Naive B cell (primary cell): ENCODE measurements at regions not wholly inside any gene's neighbourhood (a gene's known extent, or its start where the extent isn't known, plus 50 kb on each side); places are given as distances from the start of the nearest gene placed in this dataset.

Experiments
- ATAC-seq, 2 donors: fragments of 150-1000 bp; cut with Tn5 transposase; 2 replicates each; pipeline ENCODE4 v1.10.0; 2021; ENCODE audit warnings: low read depth in 2 of 2, mild to moderate bottlenecking in 2 of 2, moderate library complexity in 2 of 2
- DNase-seq: peaks from one replicate; pipeline ENCODE4 v3.0.0; 2022
- H3K27ac Mint-ChIP-seq, 6 donors: one replicate each; pipeline ENCODE4 v1.8.0; 2020 to 2022; ENCODE audit warnings: mild to moderate bottlenecking in 6 of 6, mixed read lengths in 6 of 6, moderate library complexity in 5 of 6, inconsistent platforms in 2 of 6
- H3K27me3 Mint-ChIP-seq, 3 donors: one replicate each; pipeline ENCODE4 v1.8.0; 2021 to 2022; ENCODE audit warnings: mixed read lengths in 3 of 3, mild to moderate bottlenecking in 1 of 3
- H3K36me3 Mint-ChIP-seq, 2 donors: one replicate each; pipeline ENCODE4 v1.8.0; 2020 to 2022; ENCODE audit warnings: mixed read lengths in 2 of 2, inconsistent platforms in 1 of 2, mild to moderate bottlenecking in 1 of 2
- H3K4me1 Mint-ChIP-seq, 3 donors: one replicate each; pipeline ENCODE4 v1.8.0; 2020 to 2022; ENCODE audit warnings: mixed read lengths in 3 of 3, inconsistent platforms in 1 of 3, mild to moderate bottlenecking in 1 of 3, moderate library complexity in 1 of 3
- H3K4me3 Mint-ChIP-seq, 8 donors: one replicate each; pipeline ENCODE4 v1.8.0; 2020 to 2022; ENCODE audit warnings: mild to moderate bottlenecking in 8 of 8, mixed read lengths in 8 of 8, moderate library complexity in 8 of 8, inconsistent platforms in 2 of 8
- H3K9me3 Mint-ChIP-seq, 7 donors: one replicate each; pipeline ENCODE4 v1.8.0; 2020 to 2022; ENCODE audit warnings: mixed read lengths in 7 of 7, mild to moderate bottlenecking in 5 of 7, inconsistent platforms in 2 of 7, moderate library complexity in 1 of 7

DNA sequence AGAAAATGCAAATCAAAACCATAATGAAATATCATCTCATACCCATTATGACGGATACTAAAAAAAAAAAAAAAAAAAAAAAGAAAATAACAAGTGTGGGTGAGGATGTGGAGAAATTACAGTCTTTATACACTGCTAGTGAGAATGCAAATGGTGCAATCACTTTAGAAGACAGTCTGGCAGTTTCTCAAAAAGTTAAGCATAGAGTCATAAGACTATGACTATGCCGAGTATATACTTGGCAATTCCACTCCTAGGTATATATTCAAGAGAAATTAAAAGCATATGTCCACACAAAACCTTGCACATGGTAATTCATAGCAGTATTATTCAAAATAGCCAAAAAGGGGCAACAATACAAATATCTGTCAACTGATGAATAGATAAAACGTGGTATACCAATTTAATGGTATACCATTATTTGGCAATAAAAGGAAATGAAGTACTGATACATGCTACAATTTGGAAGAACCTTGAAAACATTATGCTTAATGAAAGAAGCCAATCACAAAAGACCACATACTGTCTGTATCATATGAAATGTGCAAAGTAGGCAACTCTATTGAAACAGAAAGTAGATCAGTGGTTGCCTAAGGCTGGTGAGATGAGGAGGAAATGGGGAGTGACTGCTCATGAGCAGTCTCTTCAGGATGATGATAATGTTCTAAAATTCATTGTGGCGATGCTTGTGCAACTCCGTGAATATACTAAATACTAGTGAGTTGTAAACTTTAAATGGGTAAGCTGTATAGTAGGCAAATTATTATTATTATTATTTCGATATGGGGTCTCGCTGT lies 90.1 kb upstream of the NANOS1 start:
- Mint-ChIP-seq H3K27me3 (peaks cover 14 to 21% (median 16%) of the 10 kb centered on the region in 3 donors), H3K36me3 (no peaks in the 10 kb centered on the region), H3K4me1 (no peaks in the 10 kb centered on the region), H3K27ac (no peak overlapping the region), H3K9me3 (peaks cover 0 to 14% (median 3%) of the 10 kb centered on the region in 7 donors), H3K4me3 (no peak overlapping the region)
- no peak for ATAC-seq
- DNase-seq: no peak

DNA sequence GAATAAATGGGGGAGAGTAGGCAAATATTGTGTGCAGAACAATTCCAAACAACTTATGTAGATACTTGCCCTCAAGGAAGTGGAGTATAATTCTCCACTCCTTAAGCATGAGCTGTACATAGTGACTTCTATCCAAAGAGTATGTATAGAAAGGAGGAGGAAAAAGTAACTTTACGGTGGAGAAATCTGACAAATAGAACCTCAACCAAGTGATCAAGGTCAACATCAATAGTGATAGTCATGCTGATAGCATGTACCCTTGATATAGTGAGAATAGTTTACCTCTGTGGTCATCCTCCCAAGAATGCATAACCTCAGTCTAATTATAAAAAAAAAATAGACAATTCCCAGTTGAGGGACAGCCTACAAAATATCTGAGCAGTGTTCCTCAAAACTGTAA lies 89.1 kb upstream of the NANOS1 start:
- no peaks in the 10 kb centered on the region for H3K4me1 Mint-ChIP-seq
- H3K9me3 Mint-ChIP-seq: peaks cover 0 to 14% (median 3%) of the 10 kb centered on the region in 7 donors
- ATAC-seq (no peak), DNase-seq (no peak)
- no peak overlapping the region for H3K27ac Mint-ChIP-seq
- peaks cover 10 to 21% (median 17%) of the 10 kb centered on the region in 3 donors for H3K27me3 Mint-ChIP-seq
- no peak overlapping the region for H3K4me3 Mint-ChIP-seq
- H3K36me3 Mint-ChIP-seq: no peaks in the 10 kb centered on the region

GRCh38 chr10:118943253-118943652 lies 86.3 kb upstream of the NANOS1 start:
- Mint-ChIP-seq H3K9me3 (peaks cover 0 to 14% (median 3%) of the 10 kb centered on the region in 7 donors), H3K4me1 (no peaks in the 10 kb centered on the region), H3K27ac (no peak overlapping the region)

DNA sequence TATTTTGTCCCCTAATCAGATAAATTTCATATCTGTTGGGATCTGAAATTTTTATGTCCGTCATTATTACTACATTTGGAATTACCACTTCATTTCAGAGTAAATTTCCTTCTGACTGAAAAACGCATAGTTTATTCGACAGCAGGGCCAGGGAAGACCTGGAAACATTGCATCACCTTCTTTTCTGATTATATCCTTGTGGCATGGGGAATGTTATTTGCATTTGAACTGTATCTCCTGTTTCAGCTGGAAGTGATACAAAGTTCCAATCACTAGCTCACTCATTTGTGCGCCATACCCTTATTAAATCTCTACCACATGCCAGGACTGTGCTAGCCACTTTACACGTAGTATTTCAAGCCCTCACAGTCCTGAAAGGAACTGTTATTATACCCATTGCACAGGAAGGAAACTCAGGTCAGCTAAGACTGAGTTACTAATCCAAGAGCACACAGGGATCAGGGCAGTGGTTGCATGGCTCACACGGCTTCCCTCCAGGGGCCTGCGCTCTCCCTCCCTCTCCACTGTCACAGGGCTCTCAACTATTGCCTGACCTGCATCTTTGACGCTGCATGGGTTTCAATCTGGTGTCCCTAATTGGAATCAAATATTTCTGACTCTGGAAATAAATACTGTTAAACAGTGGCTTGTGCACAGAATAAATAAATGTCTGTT lies 84.4 kb upstream of the NANOS1 start:
- no peaks in the 10 kb centered on the region for H3K4me1 Mint-ChIP-seq
- peaks cover 0 to 9% (median 3%) of the 10 kb centered on the region in 7 donors for H3K9me3 Mint-ChIP-seq
- DNase-seq (no peak), ATAC-seq (no peak)
- H3K36me3 Mint-ChIP-seq: no peaks in the 10 kb centered on the region
- H3K27me3 Mint-ChIP-seq: peaks cover 10 to 38% (median 20%) of the 10 kb centered on the region in 3 donors
- H3K27ac Mint-ChIP-seq: no peak overlapping the region
- no peak overlapping the region for H3K4me3 Mint-ChIP-seq

More at GRCh38 chr10:118943253-118943652, 86.3 kb upstream of the NANOS1 start:
- Mint-ChIP-seq H3K27me3 (peaks cover 10 to 25% (median 23%) of the 10 kb centered on the region in 3 donors), H3K36me3 (no peaks in the 10 kb centered on the region), H3K4me3 (no peak overlapping the region)
- ATAC-seq: no peak
- no peak for DNase-seq

GRCh38 chr10:118948786-118949185 lies 80.7 kb upstream of the NANOS1 start:
- ATAC-seq (no peak), DNase-seq (no peak)
- Mint-ChIP-seq H3K36me3 (no peaks in the 10 kb centered on the region), H3K4me1 (no peaks in the 10 kb centered on the region), H3K27ac (no peak overlapping the region), H3K27me3 (peaks cover 24 to 56% (median 36%) of the 10 kb centered on the region in 3 donors), H3K4me3 (no peak overlapping the region), H3K9me3 (peaks cover 0 to 1% (median 0%) of the 10 kb centered on the region in 7 donors)

DNA sequence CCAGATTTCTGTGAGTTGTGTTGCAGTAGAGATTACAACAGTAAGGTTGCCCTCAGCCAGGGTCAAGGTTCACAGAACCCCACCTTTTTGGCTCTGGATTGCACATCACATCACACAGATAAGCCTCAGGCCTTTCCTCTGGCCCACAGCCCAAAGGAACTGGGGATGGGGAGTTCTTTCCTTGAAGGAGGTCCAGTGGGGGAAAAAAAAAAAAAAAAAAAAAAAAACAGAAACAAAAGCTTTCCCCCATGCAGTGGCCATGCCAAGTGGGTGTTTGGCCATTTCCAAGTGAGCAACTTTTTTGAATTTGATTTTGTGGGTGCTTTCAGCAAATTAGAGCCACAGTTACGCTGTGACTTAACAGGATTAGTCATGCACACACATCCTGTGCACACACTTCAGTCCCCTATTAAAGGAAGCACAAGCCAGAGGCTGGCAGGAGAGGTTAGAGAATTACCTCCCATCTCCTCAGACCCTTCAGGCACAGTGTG lies 79.3 kb upstream of the NANOS1 start:
- ATAC-seq (no peak), DNase-seq (no peak)
- H3K36me3 Mint-ChIP-seq: no peaks in the 10 kb centered on the region
- no peak overlapping the region for H3K27ac Mint-ChIP-seq
- H3K4me3 Mint-ChIP-seq: no peak overlapping the region
- H3K4me1 Mint-ChIP-seq: no peaks in the 10 kb centered on the region
- peaks cover 29 to 58% (median 32%) of the 10 kb centered on the region in 3 donors for H3K27me3 Mint-ChIP-seq
- H3K9me3 Mint-ChIP-seq: peaks cover 0 to 1% (median 0%) of the 10 kb centered on the region in 7 donors

DNA sequence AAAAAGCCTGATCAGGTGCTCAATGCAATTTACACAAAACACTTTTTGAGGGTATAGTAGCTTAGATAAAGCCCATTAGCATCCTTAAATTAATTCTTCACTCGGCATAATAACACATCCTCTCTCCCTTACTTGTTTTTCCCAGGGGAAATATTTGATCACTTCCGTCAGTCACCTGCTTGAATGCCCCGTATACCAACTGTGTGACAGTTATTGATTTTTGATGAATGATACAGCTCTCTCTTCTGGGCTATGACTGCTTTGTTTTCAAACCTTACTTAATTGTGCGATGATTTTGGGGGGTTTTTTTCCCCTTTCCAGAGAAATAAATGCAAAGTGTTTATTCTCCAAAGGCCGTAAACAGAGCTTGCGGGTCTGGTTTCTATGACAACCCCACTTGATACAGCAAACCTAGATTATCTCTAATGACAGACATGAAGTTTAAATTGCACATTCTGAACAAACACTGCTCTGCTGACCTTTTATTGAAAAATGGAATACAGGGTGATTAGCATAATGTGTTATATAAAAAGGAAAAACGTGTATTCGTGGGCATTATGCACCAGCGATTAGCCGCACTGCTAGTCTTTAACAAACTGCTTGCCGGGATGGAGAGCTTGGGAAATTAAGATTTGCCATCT lies 78.4 kb upstream of the NANOS1 start:
- no peaks in the 10 kb centered on the region for H3K4me1 Mint-ChIP-seq
- H3K4me3 Mint-ChIP-seq: no peak overlapping the region
- H3K9me3 Mint-ChIP-seq: peaks cover 0 to 1% (median 0%) of the 10 kb centered on the region in 7 donors
- peaks cover 29 to 60% (median 32%) of the 10 kb centered on the region in 3 donors for H3K27me3 Mint-ChIP-seq
- ATAC-seq: no peak
- DNase-seq: no peak
- no peak overlapping the region for H3K27ac Mint-ChIP-seq
- H3K36me3 Mint-ChIP-seq: no peaks in the 10 kb centered on the region

DNA sequence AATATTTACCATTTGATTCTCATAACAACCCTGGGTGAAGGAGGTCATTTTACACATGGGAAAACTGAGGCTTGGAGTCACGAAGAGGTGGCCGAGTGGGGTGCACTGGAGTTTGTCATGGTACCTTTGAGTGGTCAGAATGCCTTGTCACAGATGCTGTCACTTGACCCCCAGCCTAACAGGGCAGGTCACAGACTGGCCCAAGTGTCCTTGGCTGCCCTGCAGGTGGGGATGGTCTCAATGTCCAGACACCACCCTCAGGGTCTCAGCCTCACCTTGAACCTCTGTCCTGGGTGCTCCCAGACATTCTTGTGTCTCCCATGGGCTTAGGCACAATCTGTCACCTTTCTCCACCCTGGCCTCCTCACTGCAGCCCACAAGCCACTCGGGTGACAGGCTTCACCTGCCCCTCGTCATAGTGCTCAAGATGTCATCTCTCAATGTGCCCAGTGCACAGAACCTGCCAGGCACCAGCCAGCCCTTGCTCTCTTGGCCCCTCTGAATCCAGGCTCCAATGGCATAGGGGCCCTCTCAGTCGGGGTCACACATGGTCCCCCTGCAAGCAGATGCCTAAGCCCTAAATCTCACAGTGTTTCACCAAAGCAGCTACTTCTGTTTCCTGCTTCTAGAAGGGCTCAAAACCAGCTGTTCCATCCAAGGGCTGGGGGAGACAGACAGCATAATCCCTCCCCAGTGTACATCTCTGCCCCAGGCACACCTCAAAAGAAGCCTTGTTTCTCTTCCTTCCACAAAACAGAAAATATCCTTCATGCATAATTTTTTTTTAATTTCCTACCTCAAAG lies 76.8 kb upstream of the NANOS1 start:
- DNase-seq: no peak
- Mint-ChIP-seq H3K36me3 (no peaks in the 10 kb centered on the region), H3K4me1 (no peaks in the 10 kb centered on the region), H3K9me3 (peaks cover 0 to 5% (median 0%) of the 10 kb centered on the region in 7 donors), H3K4me3 (no peak overlapping the region), H3K27me3 (peaks cover 28 to 60% (median 39%) of the 10 kb centered on the region in 3 donors), H3K27ac (no peak overlapping the region)
- no peak for ATAC-seq

DNA sequence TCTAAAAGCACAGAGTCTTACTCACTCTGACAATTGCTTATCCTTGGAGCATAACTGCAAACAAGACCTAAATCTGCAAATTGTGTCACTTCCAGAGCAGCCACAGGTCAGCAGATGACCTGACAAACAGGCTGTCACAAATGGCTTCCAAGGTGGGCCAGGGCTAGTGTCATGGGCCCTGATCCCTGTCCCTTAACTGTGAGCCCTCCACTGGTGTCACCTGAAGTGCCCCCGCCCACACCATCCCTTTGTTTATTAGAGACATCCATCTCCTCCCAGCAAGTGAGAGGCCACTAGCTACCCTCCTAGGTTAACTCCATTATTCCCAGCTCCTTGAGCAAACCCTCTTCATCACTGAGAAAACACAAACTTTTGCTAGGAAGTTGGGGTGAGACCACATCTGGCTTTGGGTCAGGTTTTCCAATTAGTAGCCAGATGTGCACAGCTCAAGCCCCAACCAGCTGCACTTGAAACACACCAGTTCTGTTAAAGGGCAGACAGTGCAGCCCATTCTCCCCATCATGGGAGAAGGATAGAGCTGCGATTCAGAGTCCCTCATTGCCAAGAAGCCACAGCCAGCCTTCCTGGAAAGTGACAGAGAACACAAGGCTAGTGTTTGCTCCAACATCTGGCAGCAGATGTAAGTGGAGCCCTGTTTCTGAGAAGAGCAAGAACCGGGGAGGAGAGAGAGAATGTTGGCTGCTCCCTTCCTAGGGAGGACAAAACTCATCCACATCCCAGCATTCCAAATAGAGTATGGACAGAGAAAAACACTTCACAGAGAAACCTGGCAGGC lies 75.7 kb upstream of the NANOS1 start:
- Mint-ChIP-seq H3K27ac (no peak overlapping the region), H3K4me1 (no peaks in the 10 kb centered on the region), H3K4me3 (no peak overlapping the region), H3K27me3 (peaks cover 31 to 54% (median 39%) of the 10 kb centered on the region in 3 donors), H3K9me3 (peaks cover 0 to 5% (median 0%) of the 10 kb centered on the region in 7 donors), H3K36me3 (no peaks in the 10 kb centered on the region)
- DNase-seq: no peak
- no peak for ATAC-seq

DNA sequence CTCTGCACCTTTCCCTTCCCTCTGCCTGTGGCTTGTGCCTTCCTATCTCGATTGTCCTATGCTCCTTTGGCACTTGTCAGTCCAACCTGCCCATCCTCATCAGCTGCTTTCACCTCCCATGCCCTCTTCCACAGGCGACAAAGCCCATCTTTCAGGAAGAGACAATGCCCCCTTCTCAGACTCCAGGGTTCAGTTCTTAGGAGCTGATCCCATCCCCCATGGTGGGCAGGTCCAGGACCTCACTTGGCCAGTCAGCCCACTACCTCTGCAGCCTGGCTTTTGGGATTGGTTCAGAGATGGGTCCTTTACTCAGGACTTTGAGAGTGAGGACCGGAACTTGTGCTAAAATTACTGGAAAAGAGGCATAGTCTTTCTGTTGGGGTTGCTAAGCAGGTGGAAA lies 74.0 kb upstream of the NANOS1 start:
- peaks cover 31 to 46% (median 39%) of the 10 kb centered on the region in 3 donors for H3K27me3 Mint-ChIP-seq
- H3K27ac Mint-ChIP-seq: no peak overlapping the region
- H3K4me1 Mint-ChIP-seq: no peaks in the 10 kb centered on the region
- H3K9me3 Mint-ChIP-seq: peaks cover 0 to 5% (median 0%) of the 10 kb centered on the region in 7 donors
- ATAC-seq: no peak
- no peaks in the 10 kb centered on the region for H3K36me3 Mint-ChIP-seq
- no peak overlapping the region for H3K4me3 Mint-ChIP-seq
- no peak for DNase-seq

GRCh38 chr10:118955951-118956801 lies 73.3 kb upstream of the NANOS1 start:
- H3K36me3 Mint-ChIP-seq: no peaks in the 10 kb centered on the region
- H3K27ac Mint-ChIP-seq: no peak overlapping the region
- H3K4me1 Mint-ChIP-seq: no peaks in the 10 kb centered on the region
- peaks cover 0 to 5% (median 0%) of the 10 kb centered on the region in 7 donors for H3K9me3 Mint-ChIP-seq
- DNase-seq (no peak), ATAC-seq (no peak)
- H3K4me3 Mint-ChIP-seq: no peak overlapping the region
- H3K27me3 Mint-ChIP-seq: peaks cover 27 to 46% (median 36%) of the 10 kb centered on the region in 3 donors
